NCI-H128 (cell line): ENCODE measurements at regions not wholly inside any gene's neighbourhood (a gene's known extent, or its start where the extent isn't known, plus 50 kb on each side); places are given as distances from the start of the nearest gene placed in this dataset.

ENCODE experiments used
- DNase-seq: peaks from one replicate; lab custom pipeline; 2025; ENCODE audit not compliant: unreplicated experiment; lab: John Stamatoyannopoulos, UW

- no peak for DNase-seq
Observed at GRCh38 chr4:138757432-138757831, 258.1 kb upstream of the NOCT start.

GRCh38 chr4:138756519-138756918, 259.1 kb upstream of the NOCT start:
- no peak for DNase-seq

- DNase-seq, result no peak
Observed at GRCh38 chr4:138751309-138751708, 264.3 kb upstream of the NOCT start.

- DNase-seq, result no peak
Observed at GRCh38 chr4:138749303-138749702, 266.3 kb upstream of the NOCT start.

GRCh38 chr4:138741766-138742377, 273.7 kb upstream of the NOCT start:
- DNase-seq, result no peak

GRCh38 chr4:138740816-138741745, 274.5 kb upstream of the NOCT start:
- DNase-seq, result no peak

- no peak for DNase-seq
Observed at GRCh38 chr4:138736362-138736761, 279.2 kb upstream of the NOCT start.

- no peak for DNase-seq
Observed at GRCh38 chr4:138734746-138735145, 280.8 kb upstream of the NOCT start.

GRCh38 chr4:138728566-138728965, 287.0 kb upstream of the NOCT start:
- DNase-seq, result no peak

- no peak for DNase-seq
Observed at GRCh38 chr4:138727731-138728130, 287.9 kb upstream of the NOCT start.

- no peak for DNase-seq
Observed at GRCh38 chr4:138724530-138724929, 291.1 kb upstream of the NOCT start.

GRCh38 chr4:138716559-138717335, 298.8 kb upstream of the NOCT start:
- DNase-seq, result no peak

GRCh38 chr4:138710297-138710696, 305.3 kb upstream of the NOCT start:
- DNase-seq, result no peak

GRCh38 chr4:138709859-138710258, 305.7 kb upstream of the NOCT start:
- DNase-seq, result no peak

- DNase-seq, result no peak
Observed at GRCh38 chr4:138707746-138708677, 307.6 kb upstream of the NOCT start.

- DNase-seq, result no peak
Observed at GRCh38 chr4:138706201-138706600, 309.4 kb upstream of the NOCT start.

GRCh38 chr4:138702190-138702824, 313.3 kb upstream of the NOCT start:
- DNase-seq, result no peak

- DNase-seq, result no peak
Observed at GRCh38 chr4:138698641-138699040, 316.9 kb upstream of the NOCT start.

- no peak for DNase-seq
Observed at GRCh38 chr4:138697851-138698250, 317.7 kb upstream of the NOCT start.

- DNase-seq, result no peak
Observed at GRCh38 chr4:138696771-138697170, 318.8 kb upstream of the NOCT start.
